HG02588 (cell line): ENCODE measurements at regions not wholly inside any gene's neighbourhood (a gene's known extent, or its start where the extent isn't known, plus 50 kb on each side); places are given as distances from the start of the nearest gene placed in this dataset.
"Not testable (repeated sequence)": the region's sequence is repeated elsewhere in the genome, so short reads cannot be mapped to it uniquely, and the experiment has no call there.

Experiments used
- ATAC-seq: cut with Tn5 transposase; IDR thresholded peaks from one replicate; pipeline ENCODE4 v1.9.1; 2021; ENCODE audit warnings: mild to moderate bottlenecking, moderate library complexity; ENCODE audit not compliant: unreplicated experiment

DNA sequence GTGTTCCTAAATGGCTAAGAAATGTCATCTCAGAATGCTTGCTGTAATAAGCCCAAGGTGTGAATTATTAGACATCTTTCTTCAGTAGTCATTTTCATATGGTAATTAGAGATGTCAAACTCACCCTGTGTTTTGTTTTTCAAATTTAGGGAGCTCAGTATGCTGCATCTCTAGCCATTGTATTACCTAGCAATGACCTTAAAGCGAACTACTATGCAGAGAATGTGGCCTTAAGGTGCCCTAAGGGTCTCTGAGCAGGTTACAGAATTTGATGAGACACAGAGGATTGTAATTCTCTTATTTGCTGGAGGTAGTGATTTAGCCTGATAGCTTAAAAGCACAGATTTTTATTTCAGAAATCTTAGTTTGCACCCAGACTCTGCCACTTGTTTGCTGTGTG, 1052.6 kb upstream of the DDX18 start:
- no peak for ATAC-seq

DNA sequence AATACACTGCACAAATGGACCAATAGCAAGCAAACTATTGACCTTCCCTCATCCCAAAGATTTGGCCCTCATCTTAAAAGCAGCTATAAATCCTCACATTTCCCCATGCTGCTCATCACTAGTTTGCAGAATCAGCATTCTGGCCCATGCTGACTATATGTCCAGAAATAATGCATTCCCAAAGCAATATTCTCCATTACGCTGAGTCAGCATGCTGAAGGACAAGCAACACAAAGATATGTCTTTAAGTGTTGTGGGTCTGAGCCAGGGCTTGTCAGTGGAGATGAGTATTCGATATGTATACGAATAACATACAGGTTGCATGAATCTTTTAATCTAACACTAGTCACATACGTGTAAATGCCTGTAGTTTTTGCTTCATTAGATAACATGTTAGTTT, 1045.0 kb upstream of the DDX18 start:
- ATAC-seq, result no peak

DNA sequence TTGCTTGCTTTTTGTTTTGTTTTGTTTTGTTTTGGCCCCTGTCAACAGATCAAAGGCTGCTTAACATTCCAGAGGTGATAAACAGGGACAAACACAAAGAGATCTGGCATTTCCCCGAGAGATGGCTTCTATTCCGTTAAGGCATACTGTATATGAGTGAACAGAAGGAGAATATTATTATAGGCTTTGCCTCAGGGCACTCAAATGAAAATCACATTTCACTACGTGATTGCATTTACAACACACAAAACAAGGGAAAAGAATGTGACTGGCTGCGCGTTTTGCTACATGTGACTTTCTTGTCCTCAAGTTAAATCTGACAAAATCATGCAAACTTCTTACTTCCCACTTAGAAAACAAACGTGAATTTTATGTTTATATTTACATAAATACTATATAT, 1037.9 kb upstream of the DDX18 start:
- ATAC-seq, result no peak

DNA sequence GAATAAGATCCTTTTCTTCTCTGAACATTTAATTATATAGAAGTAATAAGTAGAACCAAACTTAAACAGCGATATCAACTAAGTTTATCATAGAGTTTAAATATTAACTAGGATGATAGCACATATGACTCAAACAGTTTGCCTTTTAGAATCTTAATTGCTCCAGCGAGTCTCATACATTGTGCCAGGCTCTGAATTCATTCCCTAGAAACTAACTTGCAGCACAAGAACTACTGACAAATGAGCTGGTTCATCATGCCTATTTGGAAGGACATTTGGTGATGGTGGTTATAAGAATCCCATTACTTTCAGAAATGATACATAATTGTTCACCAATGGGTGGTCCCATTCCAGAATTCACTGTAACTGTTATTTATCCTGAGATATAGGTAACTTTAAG, 1026.6 kb upstream of the DDX18 start:
- no peak for ATAC-seq

DNA sequence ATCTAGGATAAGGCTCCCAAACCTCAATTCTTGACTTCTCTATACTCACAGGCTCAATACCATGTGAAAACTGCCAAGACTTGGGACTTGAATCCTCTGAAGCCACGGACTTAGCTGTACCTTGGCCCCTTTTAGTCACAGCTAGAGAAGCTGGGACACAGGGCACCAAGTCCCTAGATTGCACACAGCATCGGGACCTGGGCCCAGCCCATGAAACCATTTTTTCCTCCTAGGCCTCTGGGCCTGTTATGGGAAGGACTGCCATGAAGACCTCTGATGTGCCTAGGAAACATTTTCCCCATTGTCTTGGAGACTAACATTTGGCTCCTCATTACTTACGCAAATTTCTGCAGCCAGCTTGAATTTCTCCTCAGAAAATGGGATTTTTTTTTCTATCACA, 1011.8 kb upstream of the DDX18 start:
- ATAC-seq, result no peak

DNA sequence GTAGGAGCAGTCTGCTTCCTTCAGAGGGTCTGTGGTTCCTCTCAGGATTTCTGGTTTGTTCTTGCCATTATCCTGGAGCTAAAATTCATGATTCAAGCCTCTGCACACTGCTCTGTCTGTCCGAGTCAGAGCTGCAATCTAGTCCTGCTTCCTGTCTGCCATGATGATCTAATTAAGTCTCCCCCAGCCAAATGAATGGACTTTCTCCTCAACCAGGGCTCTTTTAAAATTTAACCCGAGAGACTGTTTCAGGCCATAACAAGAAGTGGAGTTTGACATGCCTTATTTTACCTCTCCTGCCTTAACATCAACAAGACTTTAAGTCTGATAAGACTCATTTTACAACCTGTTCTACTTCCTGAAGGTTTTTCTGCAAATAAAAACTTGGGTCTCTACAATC, 1009.6 kb upstream of the DDX18 start:
- no peak for ATAC-seq

DNA sequence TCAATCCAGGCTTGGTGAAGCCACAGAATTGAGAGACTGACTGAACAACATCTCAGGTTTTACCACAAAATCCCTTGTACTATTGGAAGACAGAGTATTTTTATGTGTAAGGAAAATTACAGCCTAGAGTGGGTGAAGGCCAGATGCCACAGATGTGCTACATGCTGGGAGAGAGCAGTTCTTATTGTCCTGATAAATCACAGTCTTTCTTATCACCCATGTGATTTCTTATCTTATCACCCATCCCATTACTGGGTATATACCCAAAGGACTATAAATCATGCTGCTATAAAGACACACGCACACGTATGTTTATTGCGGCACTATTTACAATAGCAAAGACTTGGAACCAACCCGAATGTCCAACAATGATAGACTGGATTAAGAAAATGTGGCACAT, 1008.0 kb upstream of the DDX18 start:
- not testable (repeated sequence) for ATAC-seq

DNA sequence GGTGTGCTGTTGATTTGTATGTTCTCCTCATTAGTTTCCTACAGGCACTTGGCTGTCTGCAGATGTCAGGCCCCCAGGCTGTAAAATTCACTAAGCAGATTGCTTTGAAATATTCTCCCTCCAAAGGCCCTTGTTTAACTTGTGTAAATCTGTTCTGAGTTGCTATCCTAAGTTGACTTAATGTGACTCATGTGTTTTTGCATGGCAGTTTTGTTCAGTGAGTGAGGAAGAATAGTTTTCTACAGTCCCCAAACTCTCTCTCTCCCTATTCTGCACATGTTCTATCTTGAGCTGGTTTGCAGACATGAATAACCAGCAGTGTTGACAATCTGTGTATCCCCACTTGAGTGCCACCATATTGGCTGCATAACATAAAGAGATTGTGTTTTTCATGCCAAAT, 1005.4 kb upstream of the DDX18 start:
- ATAC-seq, result no peak

DNA sequence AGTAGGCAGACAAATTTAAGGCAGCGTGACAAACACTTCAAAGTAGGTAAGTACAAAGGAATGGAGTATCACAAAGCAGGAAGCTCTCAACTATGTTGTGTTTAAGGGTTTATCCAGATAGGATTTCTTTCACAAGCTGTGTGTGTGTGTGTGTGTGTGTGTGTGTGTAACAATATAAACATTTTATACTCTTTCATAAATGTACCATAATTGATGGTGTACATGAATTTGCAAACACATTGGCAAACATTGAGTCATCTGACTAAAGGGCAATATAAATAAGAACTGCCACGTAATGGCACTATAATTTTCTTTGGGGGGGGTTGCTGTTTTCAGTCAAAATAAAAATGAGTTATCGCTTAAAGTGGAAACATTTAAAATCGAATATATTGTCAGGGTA, 1004.4 kb upstream of the DDX18 start:
- ATAC-seq, result no peak

DNA sequence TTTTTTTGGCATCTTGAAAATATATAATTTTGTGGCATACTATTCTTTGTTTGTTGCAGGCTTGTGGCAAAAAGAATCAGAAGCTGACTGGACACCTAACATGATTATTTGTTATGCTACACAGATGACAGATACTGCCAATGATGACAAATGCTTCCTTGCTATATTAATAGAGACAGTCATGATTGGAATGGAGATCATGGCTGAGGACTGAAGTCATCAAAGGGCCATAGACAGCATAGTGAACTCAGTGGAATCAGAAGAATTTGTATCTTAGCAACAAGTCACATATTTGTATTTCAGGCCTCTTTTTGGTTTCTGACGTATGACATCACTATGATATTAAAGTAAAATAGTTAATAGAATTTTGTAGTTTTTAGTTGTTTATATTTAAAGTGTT, 1003.8 kb upstream of the DDX18 start:
- no peak for ATAC-seq

DNA sequence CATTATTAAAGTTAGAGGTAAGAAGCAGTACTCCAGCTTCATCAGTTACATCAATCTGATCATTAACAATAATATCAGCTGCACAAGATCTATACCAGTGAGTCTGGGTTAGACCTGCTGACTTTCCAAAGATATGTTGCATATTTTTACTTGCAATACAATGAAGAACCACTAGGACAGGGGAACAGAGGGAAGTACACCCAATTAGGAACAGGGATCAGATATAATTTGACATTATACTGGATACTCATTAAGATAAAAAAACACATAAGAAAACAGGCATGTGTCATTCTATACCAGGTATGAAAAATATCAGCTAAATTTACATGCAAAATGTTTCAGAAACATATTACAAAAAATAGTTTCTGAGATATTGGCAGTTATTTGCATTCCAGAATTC, 995.1 kb upstream of the DDX18 start:
- no peak for ATAC-seq

DNA sequence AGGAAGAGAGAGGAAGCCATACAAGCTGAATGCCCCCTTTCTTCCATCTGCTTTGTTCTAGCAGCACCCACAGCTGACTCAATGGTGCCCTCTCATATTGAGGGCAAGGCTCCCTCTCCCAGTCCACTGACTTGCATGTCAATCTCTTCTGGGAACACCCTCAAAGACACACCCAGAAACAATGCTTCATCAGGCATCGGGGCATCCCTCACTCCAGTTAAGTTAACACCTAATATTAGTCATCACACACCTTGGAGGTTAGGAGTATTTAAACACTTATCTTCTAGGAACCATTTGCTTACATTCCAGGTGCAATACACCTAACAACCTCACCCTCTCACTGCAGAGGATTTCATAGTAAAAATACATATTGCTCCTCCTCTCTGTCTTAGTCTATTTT, 993.5 kb upstream of the DDX18 start:
- ATAC-seq, result no peak

DNA sequence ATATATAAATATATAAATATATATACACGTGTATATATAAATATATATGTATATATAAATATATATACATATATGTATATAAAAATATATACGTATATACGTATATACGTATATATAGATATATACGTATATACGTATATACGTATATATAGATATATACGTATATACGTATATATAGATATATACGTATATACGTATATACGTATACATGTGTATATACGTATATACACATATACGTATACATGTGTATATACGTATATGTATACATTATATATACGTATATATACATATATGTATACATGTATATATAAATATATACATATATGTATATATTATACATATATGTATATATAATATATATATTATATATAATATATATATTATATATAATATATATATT, 984.9 kb upstream of the DDX18 start:
- ATAC-seq, result not testable (repeated sequence)

DNA sequence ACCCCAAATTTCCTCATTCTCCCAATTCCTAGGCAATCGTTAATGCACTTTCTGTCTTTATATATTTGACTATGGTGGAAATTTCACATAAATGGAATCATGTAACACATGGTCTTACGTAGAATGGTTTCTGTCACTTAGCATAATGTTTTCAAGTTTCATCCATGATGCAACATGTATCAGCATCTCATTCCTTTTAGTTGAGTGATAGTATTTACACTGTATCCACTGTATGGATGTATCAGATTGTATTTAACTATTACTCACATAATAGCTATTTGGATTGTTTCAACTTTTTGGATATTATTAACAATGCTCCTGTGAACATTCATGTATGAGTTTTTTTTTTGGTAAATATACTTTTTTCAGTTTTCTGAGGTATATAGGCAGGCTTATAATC, 982.3 kb upstream of the DDX18 start:
- no peak for ATAC-seq

DNA sequence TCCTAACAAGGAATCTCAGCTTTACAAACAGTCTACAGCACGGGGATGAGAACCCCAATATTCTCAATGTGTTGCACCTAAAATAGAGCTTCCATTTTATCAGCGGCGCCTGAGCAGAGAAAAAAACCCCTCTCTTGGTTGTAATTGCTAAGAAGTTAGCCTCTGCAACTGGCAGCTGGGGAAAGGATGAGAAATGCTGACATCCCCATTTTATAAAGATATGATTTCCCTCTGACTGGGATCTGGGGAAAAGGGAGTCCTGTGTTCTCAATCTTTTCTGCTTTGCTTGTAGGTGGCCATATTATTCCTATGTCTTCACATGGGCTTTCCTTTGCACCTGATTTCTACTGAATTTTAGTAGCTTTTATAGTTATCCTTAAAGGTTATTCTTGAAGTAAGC, 981.4 kb upstream of the DDX18 start:
- ATAC-seq, result no peak

DNA sequence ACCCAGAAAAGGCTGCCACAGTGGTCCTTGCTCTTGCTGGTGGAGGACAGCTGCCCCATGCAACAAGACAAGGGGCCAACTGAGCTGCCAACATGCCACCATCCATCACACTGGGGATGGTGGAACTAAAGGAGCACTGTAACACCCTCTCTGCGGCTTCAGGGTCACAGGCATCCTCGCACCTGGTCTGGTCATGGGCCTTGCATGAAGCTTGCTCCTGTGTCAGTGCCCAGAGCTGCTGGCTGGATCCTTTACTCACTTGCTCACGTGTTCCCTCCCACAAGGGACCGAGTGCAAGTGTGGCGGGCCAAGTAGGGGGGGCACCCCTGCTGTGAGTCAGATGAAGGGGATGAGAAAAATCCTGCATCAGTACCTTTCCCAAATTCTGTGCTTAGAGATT, 972.3 kb upstream of the DDX18 start:
- no peak for ATAC-seq

DNA sequence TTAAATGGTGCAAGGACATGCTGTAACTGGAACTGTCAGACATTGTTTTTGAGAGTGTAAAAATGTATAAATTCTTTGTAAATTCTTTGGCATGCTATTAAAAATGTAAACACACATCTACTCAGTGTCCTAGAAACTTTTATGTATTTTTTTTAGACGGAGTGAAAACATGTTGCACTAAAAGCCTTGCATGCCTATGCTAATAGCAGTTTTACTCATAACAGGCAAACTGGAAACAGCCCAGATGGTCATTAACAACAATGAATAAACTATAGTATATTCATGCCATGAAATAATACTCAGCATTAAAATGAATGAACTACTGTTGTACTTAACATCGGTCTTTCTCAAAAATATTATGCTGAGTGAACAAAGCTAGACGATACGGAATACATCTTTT, 954.8 kb upstream of the DDX18 start:
- no peak for ATAC-seq

DNA sequence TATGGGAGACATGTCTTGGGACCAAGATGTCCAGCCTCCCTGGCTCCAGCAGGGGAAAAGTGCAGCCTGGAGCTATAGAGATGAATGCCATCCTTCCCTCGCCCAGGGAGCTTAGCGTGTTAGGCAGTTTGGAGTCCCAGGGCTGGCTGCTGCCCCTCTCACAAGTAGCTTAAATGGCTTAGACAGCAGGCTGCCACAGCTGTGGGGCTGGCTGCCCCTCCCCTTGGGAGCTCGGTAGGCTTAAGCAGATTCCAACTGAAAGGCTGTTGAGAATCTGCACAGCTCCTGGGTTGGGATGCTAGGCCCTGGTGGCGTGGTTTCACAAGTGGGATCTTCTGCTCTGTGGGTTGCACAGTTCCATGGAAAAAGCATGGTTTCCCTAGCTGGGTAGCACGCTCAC, 940.5 kb upstream of the DDX18 start:
- ATAC-seq, result no peak

DNA sequence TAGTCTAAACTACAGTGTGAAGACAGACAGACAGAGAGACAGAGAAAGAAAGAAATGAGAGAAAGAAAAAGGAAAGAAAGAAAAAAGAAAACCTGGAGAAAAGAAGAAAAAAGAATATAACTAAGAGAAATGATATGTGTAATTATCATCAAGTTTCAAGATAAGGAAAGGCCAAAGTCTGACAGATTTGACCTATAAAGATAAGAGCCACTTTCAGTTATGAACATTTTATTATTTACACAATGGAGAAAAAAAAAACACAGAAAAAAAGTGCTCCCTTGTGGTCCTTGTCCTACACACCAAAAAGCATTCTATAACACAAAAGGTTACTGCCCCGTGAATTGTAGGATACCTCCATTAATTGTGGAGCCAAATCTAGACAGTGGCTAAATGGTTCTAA, 937.2 kb upstream of the DDX18 start:
- ATAC-seq, result no peak

DNA sequence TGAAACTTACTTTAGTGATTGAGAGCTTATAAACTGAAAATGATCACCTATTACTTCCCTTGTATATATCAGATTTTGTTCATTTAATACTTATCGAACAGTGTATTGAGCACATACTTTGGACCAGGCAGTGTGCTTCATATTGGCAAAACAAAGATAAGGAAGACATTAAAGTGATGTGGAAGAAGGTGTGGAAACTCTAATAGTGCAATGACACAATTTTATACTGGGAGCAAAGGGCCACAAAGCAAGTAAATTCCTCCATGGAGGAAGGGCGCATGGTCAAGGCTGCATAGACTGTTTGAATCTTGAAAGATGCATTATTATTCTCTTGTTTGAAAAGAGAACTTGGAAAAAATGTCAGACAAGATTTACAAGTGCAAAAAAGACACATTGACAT, 936.5 kb upstream of the DDX18 start:
- ATAC-seq, result no peak

DNA sequence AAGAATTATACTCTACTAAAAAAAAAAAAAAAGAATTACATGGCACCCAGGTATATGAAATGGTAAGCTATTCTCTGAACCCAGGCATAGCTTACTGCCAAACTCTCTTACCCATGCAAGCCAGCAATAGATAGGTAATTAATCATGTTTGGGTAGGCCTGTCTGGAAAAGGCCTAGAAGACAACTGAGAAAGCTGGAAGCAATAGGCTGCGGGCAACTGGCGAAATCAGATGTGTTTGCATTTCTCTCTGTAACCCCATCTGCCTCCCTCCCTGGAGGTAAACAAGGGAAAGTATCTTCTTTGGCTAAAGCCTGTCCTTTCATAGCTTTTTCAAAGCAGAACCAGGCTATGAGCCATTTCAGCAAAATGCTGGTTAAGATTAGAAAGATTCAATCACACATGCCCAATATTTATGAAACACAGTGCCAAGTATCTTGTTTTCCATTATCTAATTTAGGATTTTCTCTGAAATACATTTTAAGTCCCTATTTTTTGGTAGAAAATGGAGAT, 934.8 kb upstream of the DDX18 start:
- no peak for ATAC-seq

DNA sequence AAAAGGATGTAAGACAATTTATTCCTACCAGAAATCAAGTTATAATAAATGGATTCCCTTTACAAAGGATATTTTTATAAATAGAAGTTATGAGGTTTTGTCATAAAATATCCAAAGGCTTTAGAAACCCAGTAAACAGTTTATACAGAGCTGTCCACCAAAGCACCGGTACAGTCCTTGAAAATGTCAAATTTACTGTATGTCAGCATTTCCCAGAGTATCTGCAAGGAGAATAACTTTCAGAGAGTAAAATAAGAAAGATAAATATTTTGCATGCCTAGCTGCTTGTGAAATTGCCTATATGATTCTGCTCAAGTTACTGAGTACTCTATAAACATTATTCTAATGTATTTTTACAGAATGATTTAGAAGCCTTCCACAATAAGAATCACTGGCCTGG, 923.3 kb upstream of the DDX18 start:
- no peak for ATAC-seq

DNA sequence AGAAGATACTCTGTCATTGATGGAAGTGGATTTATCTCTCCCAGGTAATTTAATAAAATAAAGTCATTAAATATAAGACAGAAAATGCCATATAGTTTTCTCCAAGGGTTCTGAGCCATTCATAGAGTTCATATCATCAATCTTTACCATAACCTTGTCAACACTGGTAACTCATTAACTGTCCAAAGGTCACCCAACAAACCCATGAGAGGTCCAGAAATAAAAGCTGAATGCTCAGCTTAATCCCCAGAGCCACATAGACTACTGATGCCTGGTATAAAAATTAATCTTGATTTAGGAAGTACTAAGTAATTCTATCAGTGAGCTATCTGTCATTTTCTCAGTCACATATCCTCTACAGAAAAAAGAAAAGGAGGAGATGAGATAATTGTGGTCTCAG, 903.0 kb upstream of the DDX18 start:
- ATAC-seq, result no peak

DNA sequence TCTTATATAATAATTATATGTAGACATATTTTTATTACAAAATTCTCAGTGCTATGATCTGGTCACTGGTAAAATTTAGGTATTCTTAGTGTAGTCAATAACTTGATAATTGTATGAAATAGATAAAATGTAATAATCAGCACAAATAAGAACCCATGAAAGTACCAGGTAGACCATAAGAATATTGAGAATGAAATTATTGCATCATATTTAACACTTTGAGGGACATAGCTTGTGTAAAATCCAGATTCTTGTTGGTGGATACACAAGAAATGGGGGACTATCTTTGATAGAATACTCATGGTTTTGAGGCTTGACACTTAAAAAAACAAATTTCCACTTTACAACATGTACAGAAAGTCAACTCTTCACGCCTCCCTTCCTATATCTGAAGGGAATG, 898.8 kb upstream of the DDX18 start:
- no peak for ATAC-seq
